Neutrophil (primary cell): ENCODE measurements at regions not wholly inside any gene's neighbourhood (a gene's known extent, or its start where the extent isn't known, plus 50 kb on each side); places are given as distances from the start of the nearest gene placed in this dataset.

Experiments
- H3K27ac ChIP-seq: fragments of 200-600 bp; sonication (generic); 2 replicates; pipeline ENCODE4 v1.5.1; 2016; ENCODE audit warnings: mild to moderate bottlenecking, moderate library complexity
- H3K27me3 ChIP-seq: fragments of 200-600 bp; sonication (generic); 2 replicates; pipeline ENCODE4 v1.6.0; 2016; ENCODE audit warnings: mild to moderate bottlenecking
- H3K36me3 ChIP-seq: fragments of 200-600 bp; sonication (generic); 2 replicates; pipeline ENCODE4 v1.5.1; 2017
- H3K4me1 ChIP-seq, 2 experiments: fragments of 200-600 bp in 1 of 2; sonication (generic) in 1 of 2; 1 replicate in 1 of 2; 2 replicates in 1 of 2; pipeline versions ENCODE4 v1.5.1 to v1.6.1; 2013 to 2016; ENCODE audit warnings: low read depth in 1 of 2, low read length in 1 of 2, mild to moderate bottlenecking in 1 of 2, moderate library complexity in 1 of 2; ENCODE audit not compliant: control insufficient read depth in 1 of 2, insufficient read depth in 1 of 2
- H3K4me3 ChIP-seq, 2 experiments: fragments of 200-600 bp in 1 of 2; sonication (generic) in 1 of 2; 1 replicate in 1 of 2; 2 replicates in 1 of 2; pipeline ENCODE4 v1.5.1; 2013 to 2016; ENCODE audit warnings: low read depth in 1 of 2, low read length in 1 of 2, mild to moderate bottlenecking in 1 of 2, moderate library complexity in 1 of 2
- H3K9me3 ChIP-seq: fragments of 200-600 bp; sonication (generic); 2 replicates; pipeline ENCODE4 v1.5.1; 2016
- CTCF ChIP-seq: fragments of 200-600 bp; sonication (generic); IDR thresholded peaks from 2 replicates; pipeline ENCODE4 v1.5.1; 2016; ENCODE audit warnings: antibody characterized with exemption

- no peak for TF ChIP-seq CTCF
- H3K36me3 ChIP-seq: no peaks in the 10 kb centered on the region
- H3K27me3 ChIP-seq: no peaks in the 10 kb centered on the region
- no peaks in the 10 kb centered on the region for H3K4me1 ChIP-seq
- no peak overlapping the region for H3K4me3 ChIP-seq
- no peaks in the 10 kb centered on the region for H3K9me3 ChIP-seq
- no peak overlapping the region for H3K27ac ChIP-seq
Observed at GRCh38 chr5:68139611-68140441, 75.7 kb upstream of the PIK3R1 start.

GRCh38 chr5:68137511-68138140, 77.9 kb upstream of the PIK3R1 start:
- no peaks in the 10 kb centered on the region for H3K9me3 ChIP-seq
- no peak overlapping the region for H3K4me3 ChIP-seq
- no peaks in the 10 kb centered on the region for H3K27me3 ChIP-seq
- H3K36me3 ChIP-seq: no peaks in the 10 kb centered on the region
- no peak for TF ChIP-seq CTCF
- H3K27ac ChIP-seq: no peak overlapping the region
- no peaks in the 10 kb centered on the region for H3K4me1 ChIP-seq

- Histone ChIP-seq H3K4me1 (no peaks in the 10 kb centered on the region), H3K9me3 (no peaks in the 10 kb centered on the region), H3K27me3 (no peaks in the 10 kb centered on the region), H3K4me3 (no peak overlapping the region), H3K36me3 (no peaks in the 10 kb centered on the region), H3K27ac (no peak overlapping the region)
- TF ChIP-seq CTCF: no peak
Observed at GRCh38 chr5:68134669-68135313, 80.8 kb upstream of the PIK3R1 start.

- no peak for TF ChIP-seq CTCF
- Histone ChIP-seq H3K4me3 (no peak overlapping the region), H3K4me1 (no peaks in the 10 kb centered on the region), H3K27me3 (no peaks in the 10 kb centered on the region), H3K9me3 (no peaks in the 10 kb centered on the region), H3K27ac (no peak overlapping the region), H3K36me3 (no peaks in the 10 kb centered on the region)
Observed at GRCh38 chr5:68134033-68134668, 81.4 kb upstream of the PIK3R1 start.

GRCh38 chr5:68130253-68130652, 85.3 kb upstream of the PIK3R1 start:
- no peaks in the 10 kb centered on the region for H3K9me3 ChIP-seq
- H3K4me3 ChIP-seq: no peak overlapping the region
- H3K27ac ChIP-seq: no peak overlapping the region
- TF ChIP-seq CTCF: no peak
- no peaks in the 10 kb centered on the region for H3K27me3 ChIP-seq
- no peaks in the 10 kb centered on the region for H3K4me1 ChIP-seq
- no peaks in the 10 kb centered on the region for H3K36me3 ChIP-seq
